IPS-20b (cell line): ENCODE measurements at regions not wholly inside any gene's neighbourhood (a gene's known extent, or its start where the extent isn't known, plus 50 kb on each side); places are given as distances from the start of the nearest gene placed in this dataset.

Experiments
- H3K27ac ChIP-seq: one replicate; pipeline ENCODE4 v1.5.1; 2013; ENCODE audit warnings: low read length
- H3K27me3 ChIP-seq: 2 replicates; pipeline ENCODE4 v1.6.1; 2013; ENCODE audit warnings: mild to moderate bottlenecking, low read length, inconsistent platforms; ENCODE audit not compliant: insufficient read depth
- H3K36me3 ChIP-seq: 2 replicates; pipeline ENCODE4 v1.6.1; 2013; ENCODE audit warnings: low read depth, mild to moderate bottlenecking, inconsistent platforms, low read length, moderate library complexity; ENCODE audit not compliant: insufficient read depth
- H3K4me1 ChIP-seq: 2 replicates; pipeline ENCODE4 v1.6.1; 2013; ENCODE audit warnings: mild to moderate bottlenecking, control low read depth, inconsistent platforms, low read length, moderate library complexity; ENCODE audit not compliant: insufficient read depth
- H3K4me3 ChIP-seq: 2 replicates; pipeline ENCODE4 v1.5.1; 2013; ENCODE audit warnings: mild to moderate bottlenecking, low read length, inconsistent platforms
- H3K9ac ChIP-seq: 2 replicates; pipeline ENCODE4 v1.6.1; 2013; ENCODE audit warnings: low read depth, mild to moderate bottlenecking, inconsistent platforms, low read length, moderate library complexity
- H3K9me3 ChIP-seq: 2 replicates; pipeline ENCODE4 v1.6.1; 2013; ENCODE audit warnings: mild to moderate bottlenecking, low read depth, low read length, inconsistent platforms; ENCODE audit not compliant: insufficient read depth

- Histone ChIP-seq H3K4me3 (no peak overlapping the region), H3K27ac (no peak overlapping the region), H3K36me3 (no peaks in the 10 kb centered on the region), H3K4me1 (no peaks in the 10 kb centered on the region), H3K27me3 (no peaks in the 10 kb centered on the region), H3K9ac (no peak overlapping the region), H3K9me3 (no peaks in the 10 kb centered on the region)
Observed at GRCh38 chr2:18372641-18373040, 187.8 kb downstream of the RDH14 start.

- Histone ChIP-seq H3K27me3 (no peaks in the 10 kb centered on the region), H3K9me3 (no peaks in the 10 kb centered on the region), H3K4me3 (no peak overlapping the region), H3K4me1 (no peaks in the 10 kb centered on the region), H3K27ac (no peak overlapping the region), H3K36me3 (no peaks in the 10 kb centered on the region), H3K9ac (no peak overlapping the region)
Observed at GRCh38 chr2:18369760-18370159, 190.7 kb downstream of the RDH14 start.

GRCh38 chr2:18368008-18368407, 192.4 kb downstream of the RDH14 start:
- H3K4me3 ChIP-seq = no peak overlapping the region
- no peak overlapping the region for H3K9ac ChIP-seq
- H3K36me3 ChIP-seq = no peaks in the 10 kb centered on the region
- H3K9me3 ChIP-seq = no peaks in the 10 kb centered on the region
- H3K27me3 ChIP-seq = no peaks in the 10 kb centered on the region
- no peaks in the 10 kb centered on the region for H3K4me1 ChIP-seq
- no peak overlapping the region for H3K27ac ChIP-seq

GRCh38 chr2:18365342-18365741, 195.1 kb downstream of the RDH14 start:
- Histone ChIP-seq H3K36me3 (no peaks in the 10 kb centered on the region), H3K4me1 (no peaks in the 10 kb centered on the region), H3K27me3 (no peaks in the 10 kb centered on the region), H3K9ac (no peak overlapping the region), H3K9me3 (no peaks in the 10 kb centered on the region), H3K4me3 (no peak overlapping the region), H3K27ac (no peak overlapping the region)

GRCh38 chr2:18363348-18363747, 197.1 kb downstream of the RDH14 start:
- Histone ChIP-seq H3K9ac (no peak overlapping the region), H3K36me3 (no peaks in the 10 kb centered on the region), H3K27me3 (no peaks in the 10 kb centered on the region)

GRCh38 chr2:18362696-18363095, 197.8 kb downstream of the RDH14 start:
- no peak overlapping the region for H3K9ac ChIP-seq
- no peaks in the 10 kb centered on the region for H3K27me3 ChIP-seq
- no peak overlapping the region for H3K4me3 ChIP-seq
- H3K27ac ChIP-seq = no peak overlapping the region
- H3K36me3 ChIP-seq = no peaks in the 10 kb centered on the region
- H3K9me3 ChIP-seq = no peaks in the 10 kb centered on the region
- no peaks in the 10 kb centered on the region for H3K4me1 ChIP-seq

More at GRCh38 chr2:18363348-18363747, 197.1 kb downstream of the RDH14 start:
- H3K4me1 ChIP-seq = no peaks in the 10 kb centered on the region
- no peak overlapping the region for H3K27ac ChIP-seq
- H3K4me3 ChIP-seq = no peak overlapping the region
- no peaks in the 10 kb centered on the region for H3K9me3 ChIP-seq

- Histone ChIP-seq H3K9me3 (no peaks in the 10 kb centered on the region), H3K27ac (no peak overlapping the region), H3K4me3 (no peak overlapping the region), H3K9ac (no peak overlapping the region), H3K36me3 (no peaks in the 10 kb centered on the region), H3K27me3 (no peaks in the 10 kb centered on the region), H3K4me1 (no peaks in the 10 kb centered on the region)
Observed at GRCh38 chr2:18357537-18357936, 202.9 kb downstream of the RDH14 start.

- no peaks in the 10 kb centered on the region for H3K36me3 ChIP-seq
- H3K4me1 ChIP-seq = no peaks in the 10 kb centered on the region
- no peak overlapping the region for H3K9ac ChIP-seq
- H3K27me3 ChIP-seq = no peaks in the 10 kb centered on the region
- H3K9me3 ChIP-seq = no peaks in the 10 kb centered on the region
- H3K27ac ChIP-seq = no peak overlapping the region
- H3K4me3 ChIP-seq = no peak overlapping the region
Observed at GRCh38 chr2:18356676-18357075, 203.8 kb downstream of the RDH14 start.

GRCh38 chr2:18349421-18349820, 211.0 kb downstream of the RDH14 start:
- no peak overlapping the region for H3K4me3 ChIP-seq
- no peak overlapping the region for H3K9ac ChIP-seq
- no peaks in the 10 kb centered on the region for H3K4me1 ChIP-seq
- H3K9me3 ChIP-seq = no peaks in the 10 kb centered on the region
- H3K36me3 ChIP-seq = no peaks in the 10 kb centered on the region
- no peaks in the 10 kb centered on the region for H3K27me3 ChIP-seq
- no peak overlapping the region for H3K27ac ChIP-seq

- Histone ChIP-seq H3K4me1 (no peaks in the 10 kb centered on the region), H3K9ac (no peak overlapping the region)
Observed at GRCh38 chr2:18346874-18347273, 213.6 kb downstream of the RDH14 start.

GRCh38 chr2:18346344-18346743, 214.1 kb downstream of the RDH14 start:
- no peaks in the 10 kb centered on the region for H3K9me3 ChIP-seq
- no peaks in the 10 kb centered on the region for H3K27me3 ChIP-seq
- no peak overlapping the region for H3K27ac ChIP-seq
- H3K36me3 ChIP-seq = no peaks in the 10 kb centered on the region
- no peak overlapping the region for H3K4me3 ChIP-seq
- no peaks in the 10 kb centered on the region for H3K4me1 ChIP-seq
- H3K9ac ChIP-seq = no peak overlapping the region

More at GRCh38 chr2:18346874-18347273, 213.6 kb downstream of the RDH14 start:
- H3K9me3 ChIP-seq = no peaks in the 10 kb centered on the region
- H3K36me3 ChIP-seq = no peaks in the 10 kb centered on the region
- H3K27ac ChIP-seq = no peak overlapping the region
- H3K27me3 ChIP-seq = no peaks in the 10 kb centered on the region
- H3K4me3 ChIP-seq = no peak overlapping the region

GRCh38 chr2:18345848-18346247, 214.6 kb downstream of the RDH14 start:
- H3K36me3 ChIP-seq = no peaks in the 10 kb centered on the region
- no peak overlapping the region for H3K9ac ChIP-seq
- no peak overlapping the region for H3K4me3 ChIP-seq
- H3K27me3 ChIP-seq = no peaks in the 10 kb centered on the region
- H3K4me1 ChIP-seq = no peaks in the 10 kb centered on the region
- H3K9me3 ChIP-seq = no peaks in the 10 kb centered on the region
- no peak overlapping the region for H3K27ac ChIP-seq

GRCh38 chr2:18342901-18343300, 217.6 kb downstream of the RDH14 start:
- Histone ChIP-seq H3K27me3 (no peaks in the 10 kb centered on the region), H3K36me3 (no peaks in the 10 kb centered on the region), H3K9ac (no peak overlapping the region), H3K9me3 (no peaks in the 10 kb centered on the region), H3K4me3 (no peak overlapping the region), H3K27ac (no peak overlapping the region), H3K4me1 (no peaks in the 10 kb centered on the region)
